ENCODE measurements at regions not wholly inside any gene's neighbourhood (a gene's known extent, or its start where the extent isn't known, plus 50 kb on each side); places are given as distances from the start of the nearest gene placed in this dataset.

GRCh38 chr17:33582661-33583060 is 289.6 kb upstream of the ASIC2 start:
- H3K36me3 Mint-ChIP-seq (ENCODE audit: low read depth) = peaks cover 4% of the 10 kb centered on the region; the same call in 1 of the 2 replicates
- DNase-seq = no peak
- H3K9me3 Mint-ChIP-seq = peaks cover 56% of the 10 kb centered on the region
- no peaks in the 10 kb centered on the region; the same call in none of the 2 replicates for H3K27me3 Mint-ChIP-seq (ENCODE audit: insufficient read depth)
- no peak for TF ChIP-seq CTCF (IDR thresholded peaks at IDR 0.05)
- no peaks in the 10 kb centered on the region for H3K4me1 Mint-ChIP-seq (ENCODE audit: low read depth)
- no peak overlapping the region for H3K4me3 Mint-ChIP-seq
- H3K27ac Mint-ChIP-seq = no peak overlapping the region

GRCh38 chr17:33583518-33584417 is 290.7 kb upstream of the ASIC2 start:
- no peak for DNase-seq
- no peak overlapping the region for H3K27ac Mint-ChIP-seq

GRCh38 chr17:33593991-33594390 is 300.9 kb upstream of the ASIC2 start:
- Mint-ChIP-seq H3K4me3 (no peak overlapping the region), H3K9me3 (peaks cover 64% of the 10 kb centered on the region), H3K4me1 (ENCODE audit: low read depth) (no peaks in the 10 kb centered on the region), H3K27ac (no peak overlapping the region), H3K27me3 (ENCODE audit: insufficient read depth) (peaks cover 2% of the 10 kb centered on the region), H3K36me3 (ENCODE audit: low read depth) (no peaks in the 10 kb centered on the region; the same call in 1 of the 2 replicates)
- TF ChIP-seq CTCF (IDR thresholded peaks at IDR 0.05) = no peak
- DNase-seq = no peak

More at GRCh38 chr17:33583518-33584417, 290.7 kb upstream of the ASIC2 start:
- peaks cover 53% of the 10 kb centered on the region for H3K9me3 Mint-ChIP-seq
- TF ChIP-seq CTCF (IDR thresholded peaks at IDR 0.05) = no peak
- H3K36me3 Mint-ChIP-seq (ENCODE audit: low read depth) = peaks cover 4% of the 10 kb centered on the region; the same call in 1 of the 2 replicates
- H3K4me3 Mint-ChIP-seq = no peak overlapping the region
- no peaks in the 10 kb centered on the region; the same call in 1 of the 2 replicates for H3K27me3 Mint-ChIP-seq (ENCODE audit: insufficient read depth)
- no peaks in the 10 kb centered on the region for H3K4me1 Mint-ChIP-seq (ENCODE audit: low read depth)

- Mint-ChIP-seq H3K4me1 (ENCODE audit: low read depth) (no peaks in the 10 kb centered on the region), H3K9me3 (peaks cover 68% of the 10 kb centered on the region), H3K27me3 (ENCODE audit: insufficient read depth) (peaks cover 1% of the 10 kb centered on the region), H3K27ac (no peak overlapping the region), H3K4me3 (no peak overlapping the region), H3K36me3 (ENCODE audit: low read depth) (no peaks in the 10 kb centered on the region; the same call in 1 of the 2 replicates)
- no peak for TF ChIP-seq CTCF (IDR thresholded peaks at IDR 0.05)
- DNase-seq = no peak
Measured at GRCh38 chr17:33595828-33596227, 302.7 kb upstream of the ASIC2 start.

- H3K9me3 Mint-ChIP-seq = peaks cover 71% of the 10 kb centered on the region
- no peak overlapping the region for H3K27ac Mint-ChIP-seq
- H3K27me3 Mint-ChIP-seq (ENCODE audit: insufficient read depth) = peaks cover 2% of the 10 kb centered on the region
- H3K4me3 Mint-ChIP-seq = no peak overlapping the region
- DNase-seq = no peak
- no peaks in the 10 kb centered on the region for H3K4me1 Mint-ChIP-seq (ENCODE audit: low read depth)
- TF ChIP-seq CTCF (IDR thresholded peaks at IDR 0.05) = no peak
- H3K36me3 Mint-ChIP-seq (ENCODE audit: low read depth) = no peaks in the 10 kb centered on the region; the same call in 1 of the 2 replicates
Measured at GRCh38 chr17:33596899-33597298, 303.8 kb upstream of the ASIC2 start.
